HepG2 (cell line): ENCODE measurements at regions not wholly inside any gene's neighbourhood (a gene's known extent, or its start where the extent isn't known, plus 50 kb on each side); places are given as distances from the start of the nearest gene placed in this dataset.

Source experiments
- ATF7 ChIP-seq, 2 experiments: fragments of 450-650 bp in 1 of 2; sonication (generic) in 1 of 2; formaldehyde crosslinking in 1 of 2; IDR thresholded peaks; 2 replicates each; pipeline versions ENCODE4 v1.4.0 to v1.6.1; 2016 to 2020; ENCODE audit warnings: antibody characterized with exemption in 1 of 2, mild to moderate bottlenecking in 1 of 2, missing genetic modification reagents in 1 of 2
- BCL6 ChIP-seq: IDR thresholded peaks from 2 replicates; pipeline ENCODE4 v1.6.1; 2016; ENCODE audit warnings: missing genetic modification reagents, missing compliant biosample characterization
- CEBPB ChIP-seq: IDR thresholded peaks from 2 replicates; pipeline ENCODE4 v1.6.1; 2011; ENCODE audit warnings: low read depth, low read length, improper control_type of control experiment, borderline replicate concordance
- GATA4 ChIP-seq: sonication (generic); IDR thresholded peaks from 2 replicates; pipeline ENCODE4 v1.6.1; 2016; ENCODE audit warnings: antibody characterized with exemption, low read depth, borderline replicate concordance
- HDAC2 ChIP-seq: sonication (generic); formaldehyde crosslinking; IDR thresholded peaks from 2 replicates; pipeline ENCODE4 v1.4.0; 2020; ENCODE audit warnings: missing genetic modification reagents
- IRF2 ChIP-seq: IDR thresholded peaks from 2 replicates; pipeline ENCODE4 v1.6.1; 2018; ENCODE audit warnings: missing genetic modification reagents, missing compliant biosample characterization
- LCORL ChIP-seq, 2 experiments: fragments of 450-650 bp in 1 of 2; sonication (generic) in 1 of 2; formaldehyde crosslinking in 1 of 2; IDR thresholded peaks; 2 replicates each; pipeline versions ENCODE4 v1.5.0 to v1.6.1; 2017 to 2020; ENCODE audit warnings: antibody characterized with exemption in 1 of 2, missing genetic modification reagents in 1 of 2
- NFE2L1 ChIP-seq: sonication (generic); formaldehyde crosslinking; IDR thresholded peaks from 2 replicates; pipeline ENCODE4 v1.4.0; 2020; ENCODE audit warnings: missing genetic modification reagents, mild to moderate bottlenecking, borderline replicate concordance
- NFIC ChIP-seq: IDR thresholded peaks from 2 replicates; pipeline ENCODE4 v1.6.1; 2012; ENCODE audit warnings: mild to moderate bottlenecking, low read length, inconsistent platforms
- RAD21 ChIP-seq: fragments of 450-650 bp; formaldehyde crosslinking; IDR thresholded peaks from 2 replicates; pipeline ENCODE4 v1.5.0; 2020; ENCODE audit warnings: mild to moderate bottlenecking
- RELA ChIP-seq: sonication (generic); formaldehyde crosslinking; IDR thresholded peaks from 2 replicates; pipeline ENCODE4 v1.4.0; 2020; ENCODE audit warnings: missing genetic modification reagents
- RFX1 ChIP-seq: fragments of 450-650 bp; IDR thresholded peaks from 2 replicates; pipeline ENCODE4 v1.6.1; 2017
- RFX3 ChIP-seq: IDR thresholded peaks from 2 replicates; pipeline ENCODE4 v1.6.1; 2016; ENCODE audit warnings: missing biosample characterization, missing genetic modification reagents
- SNAI1 ChIP-seq: sonication (generic); formaldehyde crosslinking; IDR thresholded peaks from 2 replicates; pipeline ENCODE4 v1.5.0; 2020; ENCODE audit warnings: mild to moderate bottlenecking, missing genetic modification reagents, borderline replicate concordance
- ZBTB1 ChIP-seq: sonication (generic); formaldehyde crosslinking; IDR thresholded peaks from 2 replicates; pipeline ENCODE4 v1.4.0; 2020; ENCODE audit warnings: missing genetic modification reagents, borderline replicate concordance
- ZBTB21 ChIP-seq: sonication (generic); formaldehyde crosslinking; IDR thresholded peaks from 2 replicates; pipeline ENCODE4 v1.4.0; 2020; ENCODE audit warnings: missing genetic modification reagents
- ZBTB3 ChIP-seq: sonication (generic); formaldehyde crosslinking; IDR thresholded peaks from 2 replicates; pipeline ENCODE4 v1.4.0; 2020; ENCODE audit warnings: low read depth, mild to moderate bottlenecking, moderate library complexity, missing genetic modification reagents, borderline replicate concordance
- ZNF17 ChIP-seq: sonication (generic); formaldehyde crosslinking; IDR thresholded peaks from 2 replicates; pipeline ENCODE4 v1.5.0; 2020; ENCODE audit warnings: mild to moderate bottlenecking, missing genetic modification reagents
- ZNF354B ChIP-seq: sonication (generic); formaldehyde crosslinking; IDR thresholded peaks from 2 replicates; pipeline ENCODE4 v1.8.0; 2022; ENCODE audit warnings: mild to moderate bottlenecking, missing genetic modification reagents
- ZNF550 ChIP-seq: sonication (generic); formaldehyde crosslinking; IDR thresholded peaks from 2 replicates; pipeline ENCODE4 v1.4.0; 2020; ENCODE audit warnings: mild to moderate bottlenecking, missing genetic modification reagents, borderline replicate concordance
- TF ChIP-seq, protein P1 (sequence below): sonication (generic); formaldehyde crosslinking; IDR thresholded peaks from 2 replicates; pipeline ENCODE4 v1.9.0; 2021; ENCODE audit warnings: missing genetic modification reagents, borderline replicate concordance
- TF ChIP-seq, protein P2 (sequence below): sonication (generic); formaldehyde crosslinking; IDR thresholded peaks from 2 replicates; pipeline ENCODE4 v1.4.0; 2020; ENCODE audit warnings: missing genetic modification reagents
- TF ChIP-seq, protein P3 (sequence below): IDR thresholded peaks from 2 replicates; pipeline ENCODE4 v1.6.1; 2012; ENCODE audit warnings: low read length, improper control_type of control experiment
- TF ChIP-seq, protein P4 (sequence below): sonication (generic); formaldehyde crosslinking; IDR thresholded peaks from 2 replicates; pipeline ENCODE4 v1.4.0; 2020; ENCODE audit warnings: missing genetic modification reagents

DNA sequence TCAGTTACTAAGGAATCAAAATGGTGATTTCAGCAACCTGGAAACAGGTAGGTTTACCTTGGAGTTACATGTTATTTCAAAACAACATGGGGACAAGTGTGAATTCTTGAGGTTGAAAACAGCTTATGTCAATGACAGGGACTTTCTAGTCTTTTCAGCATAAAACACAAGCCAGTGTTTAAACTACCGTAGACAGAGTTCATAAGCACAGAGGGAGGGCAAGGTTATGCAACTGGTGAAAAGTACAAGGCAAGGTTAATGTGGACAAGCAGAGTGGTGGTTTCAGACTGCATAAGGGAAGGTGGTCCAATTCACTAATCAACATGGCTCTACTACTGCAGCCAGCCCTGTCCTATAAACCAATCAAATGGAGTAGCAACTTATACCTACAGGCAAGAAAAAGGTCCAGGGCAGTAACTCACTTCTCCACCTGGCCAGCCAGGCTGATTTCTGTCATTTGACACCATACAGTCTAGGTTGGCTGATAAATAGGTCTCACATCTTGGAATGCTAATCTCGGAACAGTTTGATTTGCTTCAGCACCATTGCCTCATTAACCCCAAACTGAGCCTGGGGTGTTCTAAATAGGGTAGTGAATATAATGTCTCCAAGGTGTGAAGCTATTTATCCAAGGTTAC lies 250.3 kb upstream of the PROX1 start (continued):
- TF ChIP-seq ZBTB3 (CRISPR knock-in tag) (0 out of 2 replicates have a peak, but pooled peaks have one; percentile 38), HDAC2 (CRISPR knock-in tag) (peak; percentile 94), RFX1 (no peak), IRF2 (CRISPR knock-in tag) (peak; percentile 93; the same call in 1 of the 2 replicates), BCL6 (CRISPR knock-in tag) (peak; percentile 98), GATA4 (no peak), ZNF354B (CRISPR knock-in tag) (no peak), ZNF17 (CRISPR knock-in tag) (no peak), NFIC (peak; percentile 69; the same call in 1 of the 2 replicates), LCORL (IDR thresholded peaks at IDR 0.05) (no peak), LCORL (CRISPR knock-in tag; IDR thresholded peaks at IDR 0.05) (peak; percentile 73), RAD21 (CRISPR knock-in tag) (no peak), SNAI1 (CRISPR knock-in tag) (no peak), NFE2L1 (CRISPR knock-in tag) (no peak), ZBTB1 (CRISPR knock-in tag) (no peak), RFX3 (CRISPR knock-in tag) (no peak), ATF7 (IDR thresholded peaks at IDR 0.05) (no peak), ATF7 (CRISPR knock-in tag; IDR thresholded peaks at IDR 0.05) (no peak), CEBPB (peak; percentile 87), ZNF550 (no peak), RELA (CRISPR knock-in tag) (no peak), ZBTB21 (CRISPR knock-in tag) (no peak)
- TF ChIP-seq, protein P1, sequence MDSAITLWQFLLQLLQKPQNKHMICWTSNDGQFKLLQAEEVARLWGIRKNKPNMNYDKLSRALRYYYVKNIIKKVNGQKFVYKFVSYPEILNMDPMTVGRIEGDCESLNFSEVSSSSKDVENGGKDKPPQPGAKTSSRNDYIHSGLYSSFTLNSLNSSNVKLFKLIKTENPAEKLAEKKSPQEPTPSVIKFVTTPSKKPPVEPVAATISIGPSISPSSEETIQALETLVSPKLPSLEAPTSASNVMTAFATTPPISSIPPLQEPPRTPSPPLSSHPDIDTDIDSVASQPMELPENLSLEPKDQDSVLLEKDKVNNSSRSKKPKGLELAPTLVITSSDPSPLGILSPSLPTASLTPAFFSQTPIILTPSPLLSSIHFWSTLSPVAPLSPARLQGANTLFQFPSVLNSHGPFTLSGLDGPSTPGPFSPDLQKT (CRISPR knock-in tag) = no peak
- TF ChIP-seq, protein P2, sequence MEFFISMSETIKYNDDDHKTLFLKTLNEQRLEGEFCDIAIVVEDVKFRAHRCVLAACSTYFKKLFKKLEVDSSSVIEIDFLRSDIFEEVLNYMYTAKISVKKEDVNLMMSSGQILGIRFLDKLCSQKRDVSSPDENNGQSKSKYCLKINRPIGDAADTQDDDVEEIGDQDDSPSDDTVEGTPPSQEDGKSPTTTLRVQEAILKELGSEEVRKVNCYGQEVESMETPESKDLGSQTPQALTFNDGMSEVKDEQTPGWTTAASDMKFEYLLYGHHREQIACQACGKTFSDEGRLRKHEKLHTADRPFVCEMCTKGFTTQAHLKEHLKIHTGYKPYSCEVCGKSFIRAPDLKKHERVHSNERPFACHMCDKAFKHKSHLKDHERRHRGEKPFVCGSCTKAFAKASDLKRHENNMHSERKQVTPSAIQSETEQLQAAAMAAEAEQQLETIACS (CRISPR knock-in tag) = no peak
- TF ChIP-seq, protein P3, sequence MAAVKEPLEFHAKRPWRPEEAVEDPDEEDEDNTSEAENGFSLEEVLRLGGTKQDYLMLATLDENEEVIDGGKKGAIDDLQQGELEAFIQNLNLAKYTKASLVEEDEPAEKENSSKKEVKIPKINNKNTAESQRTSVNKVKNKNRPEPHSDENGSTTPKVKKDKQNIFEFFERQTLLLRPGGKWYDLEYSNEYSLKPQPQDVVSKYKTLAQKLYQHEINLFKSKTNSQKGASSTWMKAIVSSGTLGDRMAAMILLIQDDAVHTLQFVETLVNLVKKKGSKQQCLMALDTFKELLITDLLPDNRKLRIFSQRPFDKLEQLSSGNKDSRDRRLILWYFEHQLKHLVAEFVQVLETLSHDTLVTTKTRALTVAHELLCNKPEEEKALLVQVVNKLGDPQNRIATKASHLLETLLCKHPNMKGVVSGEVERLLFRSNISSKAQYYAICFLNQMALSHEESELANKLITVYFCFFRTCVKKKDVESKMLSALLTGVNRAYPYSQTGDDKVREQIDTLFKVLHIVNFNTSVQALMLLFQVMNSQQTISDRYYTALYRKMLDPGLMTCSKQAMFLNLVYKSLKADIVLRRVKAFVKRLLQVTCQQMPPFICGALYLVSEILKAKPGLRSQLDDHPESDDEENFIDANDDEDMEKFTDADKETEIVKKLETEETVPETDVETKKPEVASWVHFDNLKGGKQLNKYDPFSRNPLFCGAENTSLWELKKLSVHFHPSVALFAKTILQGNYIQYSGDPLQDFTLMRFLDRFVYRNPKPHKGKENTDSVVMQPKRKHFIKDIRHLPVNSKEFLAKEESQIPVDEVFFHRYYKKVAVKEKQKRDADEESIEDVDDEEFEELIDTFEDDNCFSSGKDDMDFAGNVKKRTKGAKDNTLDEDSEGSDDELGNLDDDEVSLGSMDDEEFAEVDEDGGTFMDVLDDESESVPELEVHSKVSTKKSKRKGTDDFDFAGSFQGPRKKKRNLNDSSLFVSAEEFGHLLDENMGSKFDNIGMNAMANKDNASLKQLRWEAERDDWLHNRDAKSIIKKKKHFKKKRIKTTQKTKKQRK = no peak
- TF ChIP-seq, protein P4, sequence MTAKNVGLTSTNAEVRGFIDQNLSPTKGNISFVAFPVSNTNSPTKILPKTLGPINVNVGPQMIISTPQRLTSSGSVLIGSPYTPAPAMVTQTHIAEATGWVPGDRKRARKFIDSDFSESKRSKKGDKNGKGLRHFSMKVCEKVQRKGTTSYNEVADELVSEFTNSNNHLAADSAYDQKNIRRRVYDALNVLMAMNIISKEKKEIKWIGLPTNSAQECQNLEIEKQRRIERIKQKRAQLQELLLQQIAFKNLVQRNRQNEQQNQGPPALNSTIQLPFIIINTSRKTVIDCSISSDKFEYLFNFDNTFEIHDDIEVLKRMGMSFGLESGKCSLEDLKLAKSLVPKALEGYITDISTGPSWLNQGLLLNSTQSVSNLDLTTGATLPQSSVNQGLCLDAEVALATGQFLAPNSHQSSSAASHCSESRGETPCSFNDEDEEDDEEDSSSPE = peak; percentile 70; the same call in 1 of the 2 replicates
